Occipital lobe (tissue), 1 donor: ENCODE measurements at regions not wholly inside any gene's neighbourhood (a gene's known extent, or its start where the extent isn't known, plus 50 kb on each side); places are given as distances from the start of the nearest gene placed in this dataset.

Experiments used
- DNase-seq: peaks from one replicate; lab custom pipeline; 2025; lab: John Stamatoyannopoulos, UW

DNA sequence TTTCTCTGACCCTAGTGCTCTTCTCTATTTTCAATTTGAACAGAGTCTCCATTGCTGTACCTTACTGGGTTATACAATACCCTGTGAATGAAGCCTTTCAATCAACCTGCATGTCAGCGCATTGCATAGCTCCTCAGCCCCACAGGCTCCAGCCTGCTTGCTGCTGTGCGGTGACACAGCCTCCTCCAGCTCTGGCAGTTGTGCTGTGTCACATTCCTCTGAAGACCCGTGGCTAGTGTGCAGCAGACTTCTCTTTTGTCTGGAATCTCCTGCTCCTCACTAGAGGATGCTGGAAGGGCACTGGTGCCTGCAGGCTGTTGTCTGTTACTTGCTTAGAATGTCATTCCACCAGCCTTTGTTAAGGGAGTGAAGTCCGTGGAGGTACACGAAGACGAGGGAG is 390.1 kb upstream of the B3GAT1 start:
- DNase-seq = no peak

DNA sequence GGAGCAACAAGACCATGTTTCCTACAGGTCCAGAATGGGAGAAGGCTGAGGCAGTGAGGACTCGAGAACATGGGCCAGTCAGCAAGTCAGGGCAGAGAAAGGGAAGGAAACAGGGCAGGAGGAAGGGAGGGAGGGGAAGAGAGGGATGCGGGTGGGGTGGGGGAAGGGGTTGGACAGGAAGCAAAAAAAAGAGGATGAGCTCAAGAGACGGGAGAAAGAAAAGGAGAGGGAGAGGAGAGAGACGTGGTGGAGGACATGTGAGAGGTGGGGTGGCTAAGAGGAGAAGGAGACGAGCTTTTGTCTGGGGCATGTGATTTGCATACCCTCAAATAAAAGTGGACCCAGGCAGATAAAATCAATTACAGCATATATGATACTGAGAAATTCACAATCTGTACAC is 389.5 kb upstream of the B3GAT1 start:
- DNase-seq = no peak

DNA sequence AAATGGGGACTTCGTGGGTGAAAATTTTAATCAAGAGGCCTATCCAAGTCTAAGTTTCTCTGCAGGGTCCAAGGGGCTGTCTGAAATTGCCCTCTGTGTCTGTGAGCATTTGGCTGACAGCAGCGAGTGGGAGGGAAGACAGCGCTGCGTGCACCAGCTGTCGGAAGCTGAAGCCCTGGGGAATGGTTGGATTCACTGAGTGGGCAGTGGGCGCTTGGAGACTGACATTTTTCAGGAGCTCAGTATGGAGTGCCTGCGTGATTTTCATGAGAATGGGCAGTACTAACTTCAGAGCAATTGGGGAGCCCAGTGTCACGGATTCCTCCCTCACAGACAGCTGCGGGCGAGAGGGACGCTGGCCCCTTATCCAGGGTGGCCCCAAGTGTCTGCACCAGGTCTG is 388.8 kb upstream of the B3GAT1 start:
- DNase-seq = no peak

DNA sequence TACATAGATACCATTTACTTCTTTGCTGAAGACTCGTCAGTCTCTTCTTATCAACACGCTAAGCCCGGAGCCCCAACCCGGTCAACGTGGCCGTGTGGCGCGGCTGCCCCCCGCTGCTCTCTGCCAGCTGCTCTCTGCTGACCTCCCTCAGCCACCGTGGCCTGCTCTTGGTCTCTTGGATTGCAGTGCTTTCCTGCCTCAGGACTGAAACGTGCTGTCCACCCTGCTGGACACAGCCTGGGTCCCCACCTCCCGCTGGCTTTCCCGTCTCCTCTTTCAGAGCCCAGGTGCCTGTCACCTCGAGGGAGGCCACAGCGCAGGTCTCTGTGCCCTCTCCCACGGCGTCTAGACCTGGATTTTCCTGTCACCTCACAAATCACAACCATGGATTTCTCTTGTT is 388.1 kb upstream of the B3GAT1 start:
- no peak for DNase-seq

DNA sequence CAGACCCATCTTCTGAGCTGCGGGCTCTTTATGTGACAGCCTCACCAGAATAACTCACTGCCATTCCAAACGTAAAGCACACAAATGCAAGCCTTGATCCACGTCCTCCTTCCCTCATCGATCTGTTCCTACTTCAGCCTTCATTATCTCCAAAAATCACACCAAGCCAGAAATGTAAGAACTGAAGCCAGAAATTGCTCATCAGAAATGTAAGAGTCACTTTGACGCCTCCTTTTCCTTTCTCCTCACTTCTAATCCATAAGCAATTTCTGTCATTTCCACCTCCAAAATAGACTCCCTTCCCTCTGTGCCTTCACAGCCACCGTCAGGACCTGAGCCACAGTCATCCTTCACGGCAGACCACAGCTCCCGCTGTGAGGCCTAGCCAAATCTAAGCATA is 387.3 kb upstream of the B3GAT1 start:
- no peak for DNase-seq

DNA sequence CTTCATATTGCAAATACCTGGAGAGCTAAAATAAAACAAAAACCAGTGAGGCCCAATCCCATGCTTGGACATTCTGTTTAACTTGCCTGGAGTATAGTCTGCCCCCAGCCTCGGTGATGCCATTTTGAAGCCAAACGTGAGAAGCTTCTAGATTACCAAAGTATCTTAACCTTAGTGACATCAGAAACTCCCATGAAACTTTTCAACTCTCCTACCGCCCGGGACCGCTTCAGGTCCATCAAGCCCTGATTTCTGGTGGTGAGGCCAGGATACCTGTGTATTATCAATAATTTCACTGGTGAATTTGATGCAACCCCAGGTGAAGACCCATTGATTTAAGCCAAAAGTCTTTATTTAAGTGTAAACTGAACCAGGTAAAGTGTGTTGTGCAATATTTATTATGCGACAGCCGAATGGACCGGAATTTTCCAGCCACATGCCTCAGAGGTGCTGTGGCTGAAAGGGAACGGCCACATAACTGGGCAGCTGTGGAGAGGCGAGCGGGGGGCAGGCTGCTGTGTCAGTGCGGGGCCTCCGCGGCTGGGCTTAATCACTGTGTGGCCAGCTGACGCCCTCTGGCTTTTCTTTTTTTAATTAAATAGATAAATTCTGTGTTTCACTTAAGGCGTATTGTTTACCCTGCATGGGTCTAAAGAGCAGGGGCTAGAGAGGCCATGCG is 385.5 kb upstream of the B3GAT1 start:
- DNase-seq = no peak

DNA sequence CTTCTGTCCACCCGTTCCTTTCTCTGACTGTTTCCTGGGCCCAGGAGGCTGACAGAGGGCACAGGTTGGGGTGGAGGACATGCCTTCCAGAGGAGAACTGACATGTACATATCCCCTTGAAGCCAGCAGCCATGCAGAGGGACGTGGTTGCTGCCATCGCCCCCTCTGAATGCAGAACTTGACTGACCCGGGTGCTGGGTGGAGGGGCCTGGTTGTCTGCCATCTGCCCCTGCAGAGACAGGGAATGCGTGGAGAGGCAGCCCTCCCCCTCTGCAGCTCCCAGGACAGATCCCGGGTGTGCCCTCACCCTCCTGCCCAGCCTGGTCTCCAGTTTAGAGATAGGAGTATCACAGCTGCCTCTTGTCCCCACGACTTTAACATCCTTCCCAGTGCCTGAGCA is 383.0 kb upstream of the B3GAT1 start:
- no peak for DNase-seq

DNA sequence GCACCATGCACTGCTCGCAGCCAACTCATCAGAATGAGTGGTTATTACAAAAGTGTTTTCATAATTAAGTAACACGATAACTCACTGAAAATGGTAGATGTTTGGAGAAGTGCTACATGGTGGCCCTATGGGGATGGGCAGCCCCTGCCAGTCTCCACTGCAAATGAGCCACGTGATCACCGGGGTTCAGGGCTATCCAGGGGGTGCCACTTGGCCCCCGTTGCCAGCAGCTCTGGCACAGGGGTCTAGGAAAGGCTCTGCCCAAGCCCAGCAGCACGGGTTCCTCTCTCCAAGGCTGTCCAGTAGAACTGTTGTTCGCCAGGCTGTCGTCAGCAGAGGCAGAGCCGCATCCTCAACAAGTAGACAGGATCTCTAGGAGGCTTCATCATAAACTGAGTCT is 382.1 kb upstream of the B3GAT1 start:
- DNase-seq = no peak

DNA sequence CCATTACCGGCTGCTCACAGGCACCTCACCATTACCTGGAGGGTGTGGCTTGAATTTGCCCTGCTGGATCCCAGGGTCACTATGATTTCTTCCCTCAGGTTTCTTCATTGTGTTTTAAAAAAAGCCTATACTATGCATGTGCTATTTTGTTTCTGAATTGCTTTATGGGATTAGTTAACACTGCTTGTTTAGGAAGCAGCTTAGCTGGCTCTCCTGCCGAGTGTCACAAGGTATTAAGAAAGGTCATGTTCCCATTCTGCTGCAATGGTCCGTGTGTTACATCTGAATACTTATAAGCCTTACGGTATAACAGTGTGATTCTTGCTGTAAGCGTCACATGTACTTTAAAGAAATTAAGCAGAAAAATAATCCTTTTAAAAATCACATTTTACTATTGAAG is 380.6 kb upstream of the B3GAT1 start:
- DNase-seq = no peak

DNA sequence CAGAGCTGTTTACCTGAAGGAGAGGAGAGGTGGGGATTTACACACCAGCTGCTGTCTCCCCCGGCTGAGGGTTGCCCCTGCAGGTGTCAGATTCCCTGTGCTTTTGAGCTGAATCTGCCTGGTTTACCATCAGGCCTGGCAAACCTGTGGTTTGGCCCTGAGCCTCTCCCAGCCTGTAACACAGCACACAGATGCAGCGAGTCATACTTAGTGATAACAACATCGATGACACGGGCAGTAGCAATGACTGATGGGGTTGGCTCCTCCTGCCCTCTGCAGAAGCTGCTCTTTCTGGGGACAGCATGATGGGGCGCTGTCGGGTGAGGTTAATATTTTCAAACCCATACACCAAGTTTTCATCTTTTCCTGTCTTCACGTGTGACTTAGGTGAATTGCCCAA is 380.0 kb upstream of the B3GAT1 start:
- no peak for DNase-seq

DNA sequence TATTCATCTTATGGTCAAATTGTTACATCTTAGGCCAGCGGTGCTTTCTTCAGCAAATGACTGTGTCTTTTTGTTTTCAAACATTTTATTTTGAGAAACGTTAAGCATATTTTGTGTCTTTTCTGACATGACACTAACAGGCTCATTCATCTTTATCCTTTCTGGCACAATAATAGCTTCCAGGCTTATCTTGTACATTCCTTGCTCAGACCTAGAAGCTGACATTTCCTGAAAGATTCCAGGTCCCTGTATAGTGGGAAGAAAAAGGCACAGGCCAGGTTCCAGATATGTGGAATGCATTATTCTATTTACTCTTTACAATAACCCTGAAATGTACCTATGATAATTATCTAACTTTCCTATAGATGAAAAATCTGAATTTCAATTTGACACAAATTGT is 379.1 kb upstream of the B3GAT1 start:
- no peak for DNase-seq

DNA sequence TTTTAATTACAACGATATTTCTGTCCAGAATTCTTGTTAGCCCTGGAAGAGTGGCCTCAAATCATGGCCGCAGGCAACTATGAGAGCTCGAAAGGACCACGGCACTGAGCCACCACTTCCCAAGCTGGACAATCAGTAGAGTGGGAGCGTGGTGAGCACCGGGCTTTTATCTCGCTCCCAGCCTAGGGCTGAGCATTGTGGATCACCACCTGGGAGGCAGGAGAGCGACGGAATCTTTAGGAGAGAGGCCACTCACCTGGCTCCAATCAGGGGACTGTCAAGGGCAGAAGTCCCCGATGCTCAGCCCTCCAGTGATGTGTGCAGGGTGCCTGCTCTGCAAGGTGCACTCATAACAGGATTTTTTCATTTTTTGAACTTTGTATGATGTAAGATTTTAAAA is 377.1 kb upstream of the B3GAT1 start:
- DNase-seq = no peak

DNA sequence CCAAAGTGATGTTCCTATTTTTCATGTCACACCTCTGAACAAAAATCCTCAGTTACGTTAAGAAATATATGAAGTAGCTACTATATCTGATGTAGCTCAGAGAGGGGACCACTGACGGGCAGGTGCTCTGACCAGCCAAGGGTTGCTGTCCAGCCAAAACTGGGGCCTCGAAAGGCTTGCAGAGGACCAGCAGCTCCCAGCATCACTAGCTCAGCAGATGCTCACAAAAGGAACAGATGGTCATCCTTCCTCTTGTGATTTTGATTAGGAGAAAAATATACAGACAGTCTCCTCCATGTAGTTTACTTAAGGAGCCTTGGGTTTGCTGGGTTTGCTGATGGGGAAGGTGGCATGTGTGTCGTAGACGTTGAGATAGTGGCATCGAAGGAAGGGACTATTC is 374.6 kb upstream of the B3GAT1 start:
- DNase-seq = no peak

DNA sequence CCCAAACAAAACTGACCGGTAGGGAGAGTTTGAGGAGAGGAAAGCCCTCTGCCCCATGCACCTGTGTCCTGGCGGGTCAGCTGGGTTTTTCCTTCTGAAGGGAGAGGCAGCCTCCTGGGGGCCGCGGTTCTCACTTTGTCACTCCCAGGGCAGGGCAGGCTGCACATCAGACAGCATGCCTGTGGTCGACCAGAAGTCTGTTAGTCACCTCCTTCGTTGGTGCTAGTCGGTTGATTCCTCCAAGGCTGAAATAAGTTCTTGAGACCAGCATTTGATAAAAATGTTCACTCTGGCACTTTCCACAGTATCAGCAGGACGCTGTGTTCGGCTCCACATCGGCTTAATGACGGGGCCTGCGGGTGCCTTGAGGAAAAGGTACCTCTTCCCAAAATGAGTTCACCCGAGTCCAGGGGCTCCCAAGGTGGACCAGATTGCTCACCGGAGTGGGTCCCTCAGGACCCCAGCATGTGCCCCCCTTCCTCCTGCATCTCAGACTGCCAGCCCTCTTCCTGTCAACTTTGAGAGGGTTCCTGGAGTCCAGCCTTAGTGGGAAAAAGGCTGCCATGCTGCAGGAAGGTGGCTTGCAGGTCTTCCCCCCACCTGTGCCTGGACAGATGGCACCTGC is 373.7 kb upstream of the B3GAT1 start:
- DNase-seq = no peak

DNA sequence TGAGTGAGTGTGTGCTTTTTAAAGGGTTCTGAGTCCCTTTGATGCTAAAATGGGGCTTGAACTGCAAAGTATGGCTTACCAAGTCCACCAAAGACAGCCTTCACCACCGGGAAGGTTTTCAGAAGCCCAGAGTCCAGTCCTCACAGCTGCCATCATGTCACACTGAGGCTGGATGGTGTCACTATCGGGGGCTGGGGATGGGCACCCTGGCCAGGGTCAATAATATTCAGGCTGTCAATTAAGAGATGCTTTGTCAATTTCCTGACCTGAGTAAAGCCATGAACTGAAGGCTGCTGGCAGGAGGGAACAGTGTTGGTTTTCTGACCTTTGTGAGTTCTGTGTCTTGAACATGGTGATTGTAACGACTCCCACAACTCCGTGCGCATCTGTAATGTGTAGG is 373.0 kb upstream of the B3GAT1 start:
- no peak for DNase-seq

DNA sequence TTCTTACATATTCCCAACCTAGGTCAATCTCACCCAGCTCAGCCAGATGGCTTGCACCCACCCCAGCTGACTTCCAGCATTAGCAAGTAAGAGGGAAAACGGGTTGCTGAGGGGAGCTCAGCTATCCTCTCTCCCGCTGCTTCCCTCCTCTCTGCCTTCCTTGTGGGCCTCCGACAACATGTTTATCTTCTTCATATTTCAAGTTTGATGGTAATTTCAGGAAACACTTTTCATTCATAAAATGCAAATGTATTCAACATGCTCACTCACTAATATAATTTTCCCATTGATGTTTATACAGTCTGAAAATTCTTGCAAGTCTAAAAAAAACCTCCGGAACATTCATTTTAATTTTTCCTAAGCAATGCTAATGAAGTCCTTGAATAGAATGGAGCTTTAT is 372.5 kb upstream of the B3GAT1 start:
- DNase-seq = no peak

DNA sequence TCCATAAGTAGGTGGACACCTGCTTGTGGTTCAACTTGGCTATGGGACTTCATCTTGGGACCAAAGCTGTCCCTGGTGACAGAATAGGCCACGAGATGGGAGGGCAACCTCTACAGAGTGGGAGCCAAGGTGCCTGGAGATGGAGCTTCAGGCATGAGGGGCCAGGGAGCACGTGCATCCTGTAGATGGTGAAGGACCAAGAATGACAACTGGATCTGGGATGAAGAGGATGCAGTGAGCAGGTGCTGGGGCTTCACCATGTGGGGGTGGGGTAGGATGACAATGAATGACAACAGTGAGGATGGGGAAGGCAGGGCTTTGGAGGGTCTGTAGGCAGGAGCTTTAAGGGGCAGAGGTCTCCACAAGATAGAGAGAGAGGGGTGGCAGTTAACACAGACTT is 372.0 kb upstream of the B3GAT1 start:
- DNase-seq = no peak

DNA sequence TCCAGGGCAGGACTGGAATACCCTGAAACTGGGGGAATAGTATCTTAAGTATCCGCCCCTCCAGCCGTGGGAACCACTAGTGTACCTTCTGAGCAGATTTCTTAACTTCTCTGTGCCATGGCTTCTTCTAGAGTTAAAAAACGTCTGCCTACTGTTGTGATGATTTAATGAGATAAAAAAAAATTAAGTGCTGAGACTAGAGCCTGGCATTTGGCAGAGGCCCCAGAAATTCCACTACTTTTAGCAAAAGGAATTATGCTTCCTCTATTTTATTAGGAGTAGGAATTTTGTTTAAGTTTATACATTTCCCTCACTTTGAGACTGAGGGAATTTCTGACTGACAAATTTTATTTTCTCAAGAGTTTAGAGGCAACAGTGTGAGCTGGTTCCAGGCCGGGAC is 371.2 kb upstream of the B3GAT1 start:
- DNase-seq = no peak

DNA sequence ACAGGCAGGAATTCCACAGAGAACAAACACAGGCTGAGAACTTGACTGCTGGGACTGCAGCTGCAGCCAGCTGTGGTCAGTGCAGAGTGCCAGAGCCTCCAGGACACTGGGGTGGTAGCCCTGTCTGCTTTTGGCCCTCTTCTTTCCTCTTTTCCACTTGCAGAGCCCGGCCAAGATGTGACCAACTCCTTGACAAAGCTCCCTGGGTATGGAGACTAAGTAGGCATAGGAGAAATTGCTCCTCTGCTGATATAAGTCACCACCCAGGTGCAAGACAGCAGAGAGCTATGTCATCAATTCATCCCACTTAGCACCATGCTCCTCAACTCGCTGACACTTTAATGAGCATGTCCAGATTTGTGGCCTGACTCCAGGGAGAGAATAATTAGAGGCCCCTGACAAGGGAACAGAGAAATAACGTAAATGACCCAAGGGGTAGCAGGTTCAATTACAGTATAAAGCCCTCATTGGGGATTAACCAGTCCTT is 369.4 kb upstream of the B3GAT1 start:
- DNase-seq = no peak

DNA sequence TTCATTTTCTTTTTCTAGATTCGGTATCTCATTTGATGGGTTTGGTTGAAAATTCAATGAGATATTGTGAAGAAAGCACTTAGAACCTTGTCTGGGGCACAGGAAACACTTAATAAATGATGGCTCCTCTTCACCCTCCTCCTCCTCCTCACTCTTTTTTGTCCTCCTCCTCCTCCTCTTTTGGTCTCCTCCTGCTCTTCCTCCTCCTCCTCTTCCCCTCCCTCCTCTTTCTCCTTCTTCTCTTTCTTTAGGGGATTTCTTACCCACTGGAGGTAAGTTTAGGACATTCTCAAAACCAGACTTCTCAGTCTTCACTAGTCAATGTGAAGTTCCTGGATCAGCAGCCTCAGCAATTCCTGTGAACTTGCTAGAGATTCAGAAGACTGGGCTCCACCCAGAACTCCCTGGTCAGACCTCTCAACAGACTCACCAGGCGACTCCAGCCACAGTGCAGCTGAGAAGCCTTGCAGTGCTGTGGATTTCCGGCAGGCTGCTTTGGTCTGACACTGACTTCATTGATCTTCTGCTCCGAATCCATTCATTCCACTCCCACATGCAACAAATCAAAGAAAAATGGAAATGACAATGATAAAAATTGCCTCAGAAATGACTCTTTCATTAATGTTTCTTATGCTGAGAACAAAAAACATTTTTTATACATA is 368.6 kb upstream of the B3GAT1 start:
- DNase-seq = no peak

DNA sequence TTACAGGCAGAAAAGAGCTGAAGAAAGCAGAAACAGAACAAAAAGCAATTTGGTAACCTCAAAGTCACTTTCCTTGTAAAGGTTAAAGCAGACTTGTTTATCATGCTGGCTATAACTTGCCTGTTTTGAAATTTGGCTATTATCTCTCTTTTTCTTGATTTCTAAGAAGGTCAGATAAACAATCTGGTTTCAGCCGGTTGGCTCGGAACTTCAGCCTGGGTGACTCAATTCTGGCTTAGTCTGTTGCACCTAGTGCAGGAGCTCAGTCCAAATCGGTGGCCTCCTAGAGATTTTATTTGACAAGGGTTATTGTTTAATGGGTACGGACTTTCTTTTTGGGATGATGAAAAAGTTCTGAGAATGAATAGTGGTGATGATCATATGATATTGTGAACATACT is 367.1 kb upstream of the B3GAT1 start:
- no peak for DNase-seq

DNA sequence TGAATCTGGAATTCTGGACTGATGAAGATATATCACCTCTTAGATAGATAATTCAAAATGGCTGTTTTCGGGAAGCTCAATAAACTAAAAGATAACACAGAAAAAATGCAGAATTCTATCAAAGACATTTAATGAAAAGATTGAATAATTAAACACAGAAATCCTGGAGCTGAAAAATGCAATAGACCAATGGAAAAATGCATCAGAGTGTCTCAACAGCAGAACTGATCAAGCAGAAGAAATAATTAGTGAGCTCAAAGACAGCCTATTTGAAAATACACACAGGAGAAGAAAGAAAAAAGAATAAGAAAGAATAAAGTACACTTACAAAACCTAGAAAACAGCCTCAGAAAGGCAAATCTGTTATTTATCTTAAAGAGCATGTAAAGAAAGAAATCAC is 356.4 kb upstream of the B3GAT1 start:
- no peak for DNase-seq

DNA sequence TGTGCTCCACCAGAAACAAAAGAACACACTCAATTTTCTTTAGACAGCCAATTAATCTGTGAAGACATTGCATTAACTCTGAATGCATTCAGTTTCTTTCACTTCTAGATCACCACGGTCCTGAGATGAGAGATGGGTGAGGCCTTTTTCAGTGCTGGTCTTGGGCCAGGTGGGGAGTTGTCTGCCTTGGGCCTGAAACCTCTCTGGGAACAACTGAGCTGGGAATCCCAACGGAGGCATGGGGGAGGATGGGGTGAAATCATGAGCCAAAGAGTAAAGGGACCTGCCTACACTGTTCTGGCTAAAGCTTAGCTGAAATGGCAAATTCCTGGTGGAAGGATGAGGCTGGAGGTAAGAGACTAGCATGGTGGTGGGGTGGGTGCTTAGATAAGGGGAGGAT is 353.5 kb upstream of the B3GAT1 start:
- no peak for DNase-seq
